Esophagus muscularis mucosa (tissue), 3 donors: ENCODE measurements at regions not wholly inside any gene's neighbourhood (a gene's known extent, or its start where the extent isn't known, plus 50 kb on each side); places are given as distances from the start of the nearest gene placed in this dataset.

Source experiments
- POLR2AphosphoS5 ChIP-seq, 2 donors: sonication (generic); formaldehyde crosslinking; IDR thresholded peaks; one replicate each; pipeline ENCODE4 v1.6.1; 2017; ENCODE audit warnings: antibody characterized with exemption in 2 of 2
- TF ChIP-seq, protein P1 (sequence below), 3 experiments: fragments of 200-600 bp in 2 of 3; fragments of 450-650 bp in 1 of 3; sonication (generic) in 2 of 3; IDR thresholded peaks; one replicate each; pipeline ENCODE4 v1.5.1; 2017 to 2019; ENCODE audit warnings: antibody characterized with exemption in 3 of 3, mild to moderate bottlenecking in 2 of 3, moderate library complexity in 1 of 3

DNA sequence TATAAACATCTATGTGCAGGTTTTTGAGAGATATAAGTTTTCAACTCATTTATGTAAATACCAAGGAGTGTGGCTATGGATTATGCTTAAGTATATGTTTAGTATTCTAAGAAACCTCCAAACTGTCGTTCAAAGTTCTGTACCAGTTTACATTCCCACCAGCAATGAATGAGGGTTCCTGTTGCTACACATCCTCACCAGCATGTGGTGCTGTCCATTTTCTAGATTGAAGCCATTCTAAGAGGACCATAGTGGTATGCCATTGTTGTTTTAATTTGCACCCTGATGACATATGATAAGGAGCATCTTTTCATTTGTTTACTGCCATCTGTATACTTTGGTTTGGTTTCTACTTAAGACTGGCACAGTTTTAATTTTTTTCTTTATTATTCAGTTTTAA lies 2097.9 kb downstream of the LRRC4C start:
- no peak for TF ChIP-seq POLR2AphosphoS5 (IDR thresholded peaks at IDR 0.05)
- TF ChIP-seq, protein P1, sequence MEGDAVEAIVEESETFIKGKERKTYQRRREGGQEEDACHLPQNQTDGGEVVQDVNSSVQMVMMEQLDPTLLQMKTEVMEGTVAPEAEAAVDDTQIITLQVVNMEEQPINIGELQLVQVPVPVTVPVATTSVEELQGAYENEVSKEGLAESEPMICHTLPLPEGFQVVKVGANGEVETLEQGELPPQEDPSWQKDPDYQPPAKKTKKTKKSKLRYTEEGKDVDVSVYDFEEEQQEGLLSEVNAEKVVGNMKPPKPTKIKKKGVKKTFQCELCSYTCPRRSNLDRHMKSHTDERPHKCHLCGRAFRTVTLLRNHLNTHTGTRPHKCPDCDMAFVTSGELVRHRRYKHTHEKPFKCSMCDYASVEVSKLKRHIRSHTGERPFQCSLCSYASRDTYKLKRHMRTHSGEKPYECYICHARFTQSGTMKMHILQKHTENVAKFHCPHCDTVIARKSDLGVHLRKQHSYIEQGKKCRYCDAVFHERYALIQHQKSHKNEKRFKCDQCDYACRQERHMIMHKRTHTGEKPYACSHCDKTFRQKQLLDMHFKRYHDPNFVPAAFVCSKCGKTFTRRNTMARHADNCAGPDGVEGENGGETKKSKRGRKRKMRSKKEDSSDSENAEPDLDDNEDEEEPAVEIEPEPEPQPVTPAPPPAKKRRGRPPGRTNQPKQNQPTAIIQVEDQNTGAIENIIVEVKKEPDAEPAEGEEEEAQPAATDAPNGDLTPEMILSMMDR (IDR thresholded peaks at IDR 0.05), result no peak
